ENCODE measurements at regions not wholly inside any gene's neighbourhood (a gene's known extent, or its start where the extent isn't known, plus 50 kb on each side); places are given as distances from the start of the nearest gene placed in this dataset.
"Not testable (repeated sequence)": the region's sequence is repeated elsewhere in the genome, so short reads cannot be mapped to it uniquely, and the experiment has no call there.

- Histone ChIP-seq H3K9me3 (ENCODE audit: insufficient read depth, low read depth, low read length) (no peaks in the 10 kb centered on the region), H3K36me3 (ENCODE audit: insufficient read depth, low read length) (no peaks in the 10 kb centered on the region), H3K79me2 (ENCODE audit: insufficient read depth, low read length) (no peaks in the 10 kb centered on the region), H2AFZ (ENCODE audit: low read depth, low read length) (no peak overlapping the region), H3K27me3 (ENCODE audit: insufficient read depth, low read length) (no peaks in the 10 kb centered on the region), H3K27ac (ENCODE audit: low read depth, low read length) (no peak overlapping the region), H3K9ac (ENCODE audit: low read length) (no peak overlapping the region), H3K4me3 (ENCODE audit: insufficient read depth, low read depth, low read length) (no peak overlapping the region), H3K4me2 (ENCODE audit: low read length) (no peak overlapping the region), H4K20me1 (ENCODE audit: insufficient read depth, low read length) (no peaks in the 10 kb centered on the region), H3K4me1 (ENCODE audit: insufficient read depth, low read length) (no peaks in the 10 kb centered on the region)
- H3K9me3 Mint-ChIP-seq (ENCODE audit: unreplicated experiment): peaks cover 4% of the 10 kb centered on the region
- no peaks in the 10 kb centered on the region for H3K36me3 Mint-ChIP-seq (ENCODE audit: low read depth, unreplicated experiment)
- no peak overlapping the region for H3K4me3 Mint-ChIP-seq (ENCODE audit: unreplicated experiment)
- FAIRE-seq (no peak), DNase-seq (ENCODE audit: low read depth) (no peak)
- peaks cover 6% of the 10 kb centered on the region for H3K27me3 Mint-ChIP-seq (ENCODE audit: low read depth, unreplicated experiment)
- H3K4me1 Mint-ChIP-seq (ENCODE audit: low read depth, unreplicated experiment): no peaks in the 10 kb centered on the region
- H3K27ac Mint-ChIP-seq (ENCODE audit: unreplicated experiment): no peak overlapping the region
- TF ChIP-seq CTCF (IDR thresholded peaks at IDR 0.05; ENCODE audit: insufficient read depth, low read depth, low read length) (no peak), EZH2 (IDR thresholded peaks at IDR 0.05; ENCODE audit: insufficient read depth, low read length) (no peak)
These were observed 122.9 kb downstream of the ARRDC4 start for GRCh38 chr15:98083203-98083910.

- no peaks in the 10 kb centered on the region for H3K4me1 ChIP-seq (ENCODE audit: insufficient read depth, low read length)
- H3K27ac ChIP-seq (ENCODE audit: low read depth, low read length): no peak overlapping the region
- H3K36me3 ChIP-seq (ENCODE audit: insufficient read depth, low read length): no peaks in the 10 kb centered on the region
- H4K20me1 ChIP-seq (ENCODE audit: insufficient read depth, low read length): no peaks in the 10 kb centered on the region
- Mint-ChIP-seq H3K27me3 (ENCODE audit: low read depth, unreplicated experiment) (peaks cover 6% of the 10 kb centered on the region), H3K36me3 (ENCODE audit: low read depth, unreplicated experiment) (no peaks in the 10 kb centered on the region), H3K4me1 (ENCODE audit: low read depth, unreplicated experiment) (no peaks in the 10 kb centered on the region), H3K4me3 (ENCODE audit: unreplicated experiment) (no peak overlapping the region), H3K9me3 (ENCODE audit: unreplicated experiment) (peaks cover 4% of the 10 kb centered on the region), H3K27ac (ENCODE audit: unreplicated experiment) (no peak overlapping the region)
- H2AFZ ChIP-seq (ENCODE audit: low read depth, low read length): no peak overlapping the region
- FAIRE-seq (peak; percentile 50), DNase-seq (ENCODE audit: low read depth) (peak; percentile 41)
- TF ChIP-seq EZH2 (IDR thresholded peaks at IDR 0.05; ENCODE audit: insufficient read depth, low read length) (no peak), CTCF (IDR thresholded peaks at IDR 0.05; ENCODE audit: insufficient read depth, low read depth, low read length) (peak; percentile 67)
- no peak overlapping the region for H3K4me3 ChIP-seq (ENCODE audit: insufficient read depth, low read depth, low read length)
- no peak overlapping the region for H3K9ac ChIP-seq (ENCODE audit: low read length)
- no peaks in the 10 kb centered on the region for H3K27me3 ChIP-seq (ENCODE audit: insufficient read depth, low read length)
- H3K4me2 ChIP-seq (ENCODE audit: low read length): no peak overlapping the region
- H3K9me3 ChIP-seq (ENCODE audit: insufficient read depth, low read depth, low read length): no peaks in the 10 kb centered on the region
- no peaks in the 10 kb centered on the region for H3K79me2 ChIP-seq (ENCODE audit: insufficient read depth, low read length)
These were observed 124.6 kb downstream of the ARRDC4 start for GRCh38 chr15:98085003-98085639.

GRCh38 chr15:98088307-98088945 lies 127.9 kb downstream of the ARRDC4 start:
- not testable (repeated sequence) for DNase-seq (ENCODE audit: low read depth); H4K20me1 ChIP-seq (ENCODE audit: insufficient read depth, low read length); H3K9ac ChIP-seq (ENCODE audit: low read length); H3K27me3 Mint-ChIP-seq (ENCODE audit: low read depth, unreplicated experiment); FAIRE-seq; H3K27ac Mint-ChIP-seq (ENCODE audit: unreplicated experiment); H3K27ac ChIP-seq (ENCODE audit: low read depth, low read length); H2AFZ ChIP-seq (ENCODE audit: low read depth, low read length); H3K9me3 ChIP-seq (ENCODE audit: insufficient read depth, low read depth, low read length); H3K36me3 Mint-ChIP-seq (ENCODE audit: low read depth, unreplicated experiment); H3K79me2 ChIP-seq (ENCODE audit: insufficient read depth, low read length); H3K4me3 ChIP-seq (ENCODE audit: insufficient read depth, low read depth, low read length); H3K4me1 ChIP-seq (ENCODE audit: insufficient read depth, low read length); H3K4me2 ChIP-seq (ENCODE audit: low read length); H3K27me3 ChIP-seq (ENCODE audit: insufficient read depth, low read length); H3K4me3 Mint-ChIP-seq (ENCODE audit: unreplicated experiment); H3K36me3 ChIP-seq (ENCODE audit: insufficient read depth, low read length); H3K9me3 Mint-ChIP-seq (ENCODE audit: unreplicated experiment); H3K4me1 Mint-ChIP-seq (ENCODE audit: low read depth, unreplicated experiment)

GRCh38 chr15:98089352-98089751 lies 128.8 kb downstream of the ARRDC4 start:
- not testable (repeated sequence) for H3K4me3 ChIP-seq (ENCODE audit: insufficient read depth, low read depth, low read length); H3K4me1 ChIP-seq (ENCODE audit: insufficient read depth, low read length); H3K27me3 Mint-ChIP-seq (ENCODE audit: low read depth, unreplicated experiment); H3K27ac ChIP-seq (ENCODE audit: low read depth, low read length); FAIRE-seq; H4K20me1 ChIP-seq (ENCODE audit: insufficient read depth, low read length); H3K4me2 ChIP-seq (ENCODE audit: low read length); DNase-seq (ENCODE audit: low read depth); H3K4me3 Mint-ChIP-seq (ENCODE audit: unreplicated experiment); H3K9me3 ChIP-seq (ENCODE audit: insufficient read depth, low read depth, low read length); H2AFZ ChIP-seq (ENCODE audit: low read depth, low read length); H3K27ac Mint-ChIP-seq (ENCODE audit: unreplicated experiment); H3K9ac ChIP-seq (ENCODE audit: low read length); H3K9me3 Mint-ChIP-seq (ENCODE audit: unreplicated experiment); H3K4me1 Mint-ChIP-seq (ENCODE audit: low read depth, unreplicated experiment); H3K79me2 ChIP-seq (ENCODE audit: insufficient read depth, low read length); H3K36me3 Mint-ChIP-seq (ENCODE audit: low read depth, unreplicated experiment); H3K27me3 ChIP-seq (ENCODE audit: insufficient read depth, low read length); H3K36me3 ChIP-seq (ENCODE audit: insufficient read depth, low read length)
